Mucosa of descending colon (tissue), 3 donors: ENCODE measurements at regions not wholly inside any gene's neighbourhood (a gene's known extent, or its start where the extent isn't known, plus 50 kb on each side); places are given as distances from the start of the nearest gene placed in this dataset.
A peak's percentile ranks its signal among the peaks of the same experiment; 100 is the strongest.

Source experiments
- ATAC-seq: fragments of 200-7000 bp; cut with Tn5 transposase; one replicate; pipeline ENCODE4 v1.9.1; 2020; ENCODE audit warnings: mild to moderate bottlenecking, moderate library complexity
- DNase-seq, 3 donors: peaks; one replicate each; pipeline ENCODE4 v3.0.0-alpha.2; 2020
- H3K36me3 ChIP-seq: fragments of 200-600 bp; one replicate; pipeline ENCODE4 v1.8.0; 2021; ENCODE audit warnings: low read depth, mild to moderate bottlenecking
- H3K4me1 ChIP-seq: fragments of 200-600 bp; one replicate; pipeline ENCODE4 v1.8.0; 2021; ENCODE audit warnings: low read depth, mild to moderate bottlenecking
- H3K4me3 ChIP-seq: fragments of 200-600 bp; one replicate; pipeline ENCODE4 v1.8.0; 2021; ENCODE audit warnings: mild to moderate bottlenecking
- H3K9me3 ChIP-seq: fragments of 200-600 bp; one replicate; pipeline ENCODE4 v1.8.0; 2021; ENCODE audit warnings: mild to moderate bottlenecking
- CTCF ChIP-seq: fragments of 200-600 bp; IDR thresholded peaks from one replicate; pipeline ENCODE4 v1.8.0; 2022; ENCODE audit warnings: antibody characterized with exemption, mild to moderate bottlenecking
- intact Hi-C, 2 donors: fragments of 100-400 bp; cut with DNase I in 1 of 2; cut with micrococcal nuclease in 1 of 2; formaldehyde crosslinking; loops; one replicate each; pipeline versions ENCODE4 v1.11.0 to v1.11.1; 2022; cut with DNase I, micrococcal nuclease
- donor health status: DM: no; HTN: no; CAD: no; lungs with moderate emphysema.
- donor health status: DM: no; HTN: no; CAD: no.
- donor health status: DM: no; HTN: yes; CAD: no.

- intact Hi-C loops: loop anchor here in 1 of 2 donors (10.0 kb wide), 1 partner anchor 308 kb away; no protein-coding TSS in a partner anchor
Observed at GRCh38 chr3:71956716-71957115, 171.8 kb upstream of the PROK2 start.

GRCh38 chr3:71956069-71956340 lies 171.1 kb upstream of the PROK2 start:
- DNase-seq (no peak), ATAC-seq (no peak)
- no peak for TF ChIP-seq CTCF
- Histone ChIP-seq H3K9me3 (no peaks in the 10 kb centered on the region), H3K36me3 (no peaks in the 10 kb centered on the region), H3K4me1 (peaks cover 2% of the 10 kb centered on the region), H3K4me3 (no peak overlapping the region)
- intact Hi-C loops: loop anchor here in 1 of 2 donors (10.0 kb wide), 1 partner anchor 309 kb away; no protein-coding TSS in a partner anchor

More at GRCh38 chr3:71956716-71957115, 171.8 kb upstream of the PROK2 start:
- no peak for DNase-seq
- Histone ChIP-seq H3K36me3 (no peaks in the 10 kb centered on the region), H3K4me1 (peaks cover 2% of the 10 kb centered on the region), H3K4me3 (no peak overlapping the region), H3K9me3 (no peaks in the 10 kb centered on the region)
- no peak for TF ChIP-seq CTCF
- ATAC-seq: no peak

- peak; percentile 44 for TF ChIP-seq CTCF
- H3K4me1 ChIP-seq: peaks cover 2% of the 10 kb centered on the region
- no peaks in the 10 kb centered on the region for H3K36me3 ChIP-seq
- ATAC-seq (peak; percentile 73), DNase-seq (peak; percentile 55 to 84 (median 73))
- no peaks in the 10 kb centered on the region for H3K9me3 ChIP-seq
- H3K4me3 ChIP-seq: no peak overlapping the region
- intact Hi-C loops: loop anchor here in 1 of 2 donors (10.0 kb wide), 1 partner anchor 309 kb away; no protein-coding TSS in a partner anchor
Observed at GRCh38 chr3:71955240-71956068, 170.5 kb upstream of the PROK2 start.

DNA sequence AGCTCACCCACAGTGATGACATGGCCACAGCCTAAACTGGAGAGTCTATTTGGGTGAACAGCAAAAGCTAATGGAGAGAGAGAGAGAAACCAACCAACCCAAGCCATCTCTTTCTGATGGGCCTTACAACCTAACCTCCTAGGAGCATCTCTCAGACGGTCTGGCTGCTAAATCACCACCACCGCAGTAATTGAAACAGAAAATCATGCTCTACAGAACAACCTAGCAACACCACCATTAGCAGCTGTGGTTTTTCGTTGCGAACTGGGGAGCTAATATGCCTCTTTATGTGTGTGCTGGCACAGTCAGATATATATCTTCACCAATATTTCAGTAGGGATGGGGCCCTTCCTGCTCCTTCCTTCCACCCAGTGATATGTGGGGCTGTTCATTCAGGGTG lies 166.9 kb upstream of the PROK2 start:
- no peak for DNase-seq
- Histone ChIP-seq H3K9me3 (no peaks in the 10 kb centered on the region), H3K4me3 (no peak overlapping the region), H3K4me1 (peaks cover 2% of the 10 kb centered on the region), H3K36me3 (no peaks in the 10 kb centered on the region)
- TF ChIP-seq CTCF: no peak
- intact Hi-C loops: loop anchor here in 1 of 2 donors (10.0 kb wide), 1 partner anchor 313 kb away; no protein-coding TSS in a partner anchor
- no peak for ATAC-seq

DNA sequence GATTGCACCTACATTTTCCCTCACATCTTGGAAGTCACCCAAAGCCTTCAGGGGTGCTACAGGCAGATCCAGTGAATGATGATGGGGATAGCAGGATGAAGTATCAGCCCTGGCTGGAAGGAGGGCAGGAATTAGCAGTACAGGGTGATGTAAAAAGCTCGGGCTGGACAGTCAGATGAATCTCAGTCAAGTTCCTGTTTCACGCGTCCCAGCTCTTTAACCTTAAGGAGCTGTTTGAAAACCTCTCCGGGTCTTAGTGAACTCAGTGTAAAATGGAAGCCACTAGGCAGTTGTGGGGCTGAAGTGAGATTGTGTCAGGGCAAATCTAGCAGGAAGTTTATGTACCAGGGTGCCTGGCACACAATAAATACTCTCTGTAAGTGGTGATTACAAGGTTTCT lies 166.4 kb upstream of the PROK2 start:
- Histone ChIP-seq H3K4me3 (no peak overlapping the region), H3K36me3 (no peaks in the 10 kb centered on the region), H3K4me1 (peaks cover 2% of the 10 kb centered on the region), H3K9me3 (no peaks in the 10 kb centered on the region)
- ATAC-seq (no peak), DNase-seq (no peak)
- TF ChIP-seq CTCF: no peak
- intact Hi-C loops: loop anchor here in 1 of 2 donors (10.0 kb wide), 1 partner anchor 313 kb away; no protein-coding TSS in a partner anchor
